Lung (tissue), 10 donors: ENCODE measurements at regions not wholly inside any gene's neighbourhood (a gene's known extent, or its start where the extent isn't known, plus 50 kb on each side); places are given as distances from the start of the nearest gene placed in this dataset. TPM values are rescaled to one million over a fixed set of nuclear protein-coding genes. Genes with fewer than 3 reads are reported as not detected.
"Not testable (repeated sequence)": the region's sequence is repeated elsewhere in the genome, so short reads cannot be mapped to it uniquely, and the experiment has no call there.

ENCODE experiments used
- ATAC-seq: fragments of 200-7000 bp; cut with Tn5 transposase; one replicate; pipeline ENCODE4 v1.9.1; 2020; ENCODE audit warnings: moderate number of reproducible peaks; ENCODE audit not compliant: insufficient read depth, low FRiP score
- DNase-seq, 3 donors: peaks; one replicate each; pipeline ENCODE4 v3.0.0-alpha.2; 2013 to 2017
- H3K27ac ChIP-seq, 2 donors: one replicate each; pipeline ENCODE4 v1.5.1; 2013; ENCODE audit warnings: mild to moderate bottlenecking in 2 of 2, moderate library complexity in 2 of 2, control low read depth in 1 of 2, inconsistent platforms in 1 of 2, low read depth in 1 of 2, low read length in 1 of 2
- H3K27me3 ChIP-seq, 3 donors: one replicate each; pipeline ENCODE4 v1.5.1; 2013; ENCODE audit warnings: low read length in 2 of 3; ENCODE audit not compliant: control insufficient read depth in 3 of 3, insufficient read depth in 3 of 3
- H3K36me3 ChIP-seq, 4 donors: one replicate each; pipeline ENCODE4 v1.5.1; 2013; ENCODE audit warnings: low read length in 4 of 4, mild to moderate bottlenecking in 1 of 4, moderate library complexity in 1 of 4; ENCODE audit not compliant: control insufficient read depth in 4 of 4, insufficient read depth in 4 of 4
- H3K4me1 ChIP-seq, 5 donors: one replicate each; pipeline ENCODE4 v1.5.1; 2013; ENCODE audit warnings: low read length in 5 of 5, mild to moderate bottlenecking in 2 of 5, moderate library complexity in 1 of 5; ENCODE audit not compliant: control insufficient read depth in 5 of 5, insufficient read depth in 5 of 5
- H3K4me3 ChIP-seq: one replicate; pipeline ENCODE4 v1.5.1; 2013; ENCODE audit warnings: mild to moderate bottlenecking, control low read depth, moderate library complexity
- H3K9ac ChIP-seq, 2 donors: one replicate each; pipeline ENCODE4 v1.5.1; 2013; ENCODE audit warnings: low read length in 2 of 2, control low read depth in 1 of 2; ENCODE audit not compliant: insufficient read depth in 1 of 2
- H3K9me3 ChIP-seq, 4 donors: one replicate each; pipeline ENCODE4 v1.5.1; 2013; ENCODE audit warnings: low read length in 3 of 4, mild to moderate bottlenecking in 1 of 4, moderate library complexity in 1 of 4; ENCODE audit not compliant: control insufficient read depth in 4 of 4, insufficient read depth in 3 of 4
- WGBS, 2 donors: extraction: QIAGEN DNeasy Blood & Tissue Kit; methylation state at CpG; one replicate each; pipeline ENCODE4 v1.1.7; 2013; 5-methylcytosine and 5-hydroxymethylcytosine counted together
- small RNA-seq: library from RNA; depleted of rRNA; stranded (forward); fragments of <200 nt; gene quantifications from one replicate; pipeline ENCODE3, GENCODE V24; 2014; ENCODE audit warnings: low replicate concordance
- donor health status: Bipolar disorder and iron deficiency.
- donor health status: healthy.
- donor health status: DM: yes; HTN: yes; CAD: no.

DNA sequence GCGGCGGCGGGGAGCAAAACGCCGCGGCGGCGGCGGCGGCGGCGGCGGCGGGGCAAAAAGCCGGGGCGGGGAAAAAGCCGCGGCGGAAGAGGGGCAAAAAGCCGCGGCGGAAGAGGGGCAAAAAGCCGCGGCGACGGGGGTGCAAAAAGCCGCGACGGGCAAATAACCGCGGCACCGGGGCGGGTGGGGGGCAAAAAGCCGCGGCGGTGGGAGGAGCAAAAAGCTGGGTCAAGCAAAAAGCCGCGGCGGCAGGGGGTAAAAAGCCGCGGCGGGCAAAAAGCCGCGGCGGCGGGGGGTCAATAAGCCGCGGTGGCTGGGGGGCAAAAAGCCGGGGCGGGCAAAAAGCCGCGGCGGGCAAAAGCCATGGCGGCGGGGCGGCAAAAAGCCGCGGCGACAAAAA lies 1633.2 kb downstream of the RPIA start:
- ATAC-seq, H3K27ac ChIP-seq, H3K36me3 ChIP-seq, H3K4me1 ChIP-seq, H3K4me3 ChIP-seq, H3K9me3 ChIP-seq, H3K27me3 ChIP-seq, H3K9ac ChIP-seq: not testable (repeated sequence)
- DNase-seq, result peak in 1 of 3 donors; percentile 0
- WGBS, 2 donors, result 1 to 10% methylated on average over 12 to 40 of the region's 59 CpGs

DNA sequence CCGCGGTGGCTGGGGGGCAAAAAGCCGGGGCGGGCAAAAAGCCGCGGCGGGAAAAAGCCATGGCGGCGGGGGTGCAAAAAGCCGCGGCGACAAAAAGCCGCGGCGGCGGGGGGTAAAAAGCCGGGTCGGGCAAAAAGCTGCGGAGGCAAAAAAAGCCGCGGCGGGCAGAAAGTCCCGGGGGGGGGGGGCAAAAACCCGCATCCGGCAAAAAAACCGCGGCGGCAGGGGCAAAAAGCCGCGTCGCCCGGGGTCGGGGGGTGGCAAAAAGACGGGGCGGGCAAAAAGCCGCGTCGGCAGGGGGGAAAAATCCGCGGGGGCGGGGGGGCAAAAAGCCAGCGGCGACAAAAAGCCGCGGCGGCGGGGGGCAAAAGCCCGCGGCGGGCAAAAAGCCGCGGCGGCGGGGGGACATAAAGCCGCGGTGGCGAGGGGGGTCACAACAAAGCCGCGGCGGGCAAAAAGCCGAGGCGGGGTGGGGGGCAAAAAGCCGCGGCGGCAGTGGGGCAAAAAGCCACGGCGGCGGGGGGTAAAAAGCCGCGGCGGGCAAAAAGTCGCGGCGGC lies 1634.4 kb downstream of the RPIA start:
- not testable (repeated sequence) for H3K9ac ChIP-seq, H3K36me3 ChIP-seq, H3K4me1 ChIP-seq, H3K27ac ChIP-seq, H3K9me3 ChIP-seq, ATAC-seq, H3K4me3 ChIP-seq, H3K27me3 ChIP-seq
- WGBS, 2 donors, result 4 to 18% methylated on average over 49 to 63 of the region's 74 CpGs
- DNase-seq, result peak in 1 of 3 donors; percentile 10

DNA sequence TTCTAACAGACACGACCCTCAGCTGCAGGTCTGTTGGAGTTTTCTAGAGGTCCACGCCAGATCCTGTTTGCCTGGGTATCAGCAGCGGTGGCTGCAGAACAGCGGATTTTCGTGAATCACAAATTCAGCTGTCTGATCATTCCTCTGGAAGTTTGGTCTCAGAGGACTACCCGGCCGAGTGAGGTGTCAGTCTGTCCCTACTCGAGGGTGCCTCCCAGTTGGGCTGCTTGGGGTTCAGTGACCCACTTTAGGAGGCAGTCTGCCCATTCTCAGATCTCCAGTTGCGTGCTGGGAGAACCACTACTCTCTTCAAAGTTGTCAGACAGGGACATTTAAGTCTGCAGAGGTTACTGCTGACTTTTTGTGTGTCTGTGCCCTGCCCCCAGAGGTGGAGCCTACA lies 1664.1 kb downstream of the RPIA start:
- ATAC-seq, result not testable (repeated sequence)

DNA sequence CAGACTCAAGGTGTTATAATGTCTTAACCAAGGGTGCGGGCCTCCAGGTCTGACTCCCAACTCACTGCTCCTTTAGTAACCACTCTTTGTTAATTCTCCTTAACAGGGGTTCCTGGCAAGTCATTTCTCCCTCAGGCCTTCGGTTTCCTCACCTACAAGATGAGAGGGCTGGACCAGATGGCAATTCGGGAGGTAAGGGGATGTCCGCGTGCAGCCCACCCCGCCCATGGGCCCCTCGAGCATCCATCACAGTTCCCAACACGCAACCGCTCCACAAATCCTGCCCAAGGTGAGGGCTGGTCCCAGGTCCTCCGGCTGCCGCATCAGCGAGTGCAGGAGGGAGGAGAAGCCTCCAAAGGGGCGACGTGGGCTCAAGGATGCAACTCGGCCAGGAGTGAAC lies 1667.9 kb downstream of the RPIA start:
- H3K4me3 ChIP-seq, result not testable (repeated sequence)
- WGBS, 2 donors, result 74 to 79% methylated on average over 9 to 11 of the region's 15 CpGs

More for the DNA sequence above, 1664.1 kb downstream of the RPIA start:
- H3K4me3 ChIP-seq, H3K27me3 ChIP-seq, DNase-seq, H3K9ac ChIP-seq, H3K36me3 ChIP-seq, H3K4me1 ChIP-seq, H3K9me3 ChIP-seq, H3K27ac ChIP-seq: not testable (repeated sequence)
- WGBS, 2 donors, result 75 to 77% methylated on average over 8 of the region's 9 CpGs

DNA sequence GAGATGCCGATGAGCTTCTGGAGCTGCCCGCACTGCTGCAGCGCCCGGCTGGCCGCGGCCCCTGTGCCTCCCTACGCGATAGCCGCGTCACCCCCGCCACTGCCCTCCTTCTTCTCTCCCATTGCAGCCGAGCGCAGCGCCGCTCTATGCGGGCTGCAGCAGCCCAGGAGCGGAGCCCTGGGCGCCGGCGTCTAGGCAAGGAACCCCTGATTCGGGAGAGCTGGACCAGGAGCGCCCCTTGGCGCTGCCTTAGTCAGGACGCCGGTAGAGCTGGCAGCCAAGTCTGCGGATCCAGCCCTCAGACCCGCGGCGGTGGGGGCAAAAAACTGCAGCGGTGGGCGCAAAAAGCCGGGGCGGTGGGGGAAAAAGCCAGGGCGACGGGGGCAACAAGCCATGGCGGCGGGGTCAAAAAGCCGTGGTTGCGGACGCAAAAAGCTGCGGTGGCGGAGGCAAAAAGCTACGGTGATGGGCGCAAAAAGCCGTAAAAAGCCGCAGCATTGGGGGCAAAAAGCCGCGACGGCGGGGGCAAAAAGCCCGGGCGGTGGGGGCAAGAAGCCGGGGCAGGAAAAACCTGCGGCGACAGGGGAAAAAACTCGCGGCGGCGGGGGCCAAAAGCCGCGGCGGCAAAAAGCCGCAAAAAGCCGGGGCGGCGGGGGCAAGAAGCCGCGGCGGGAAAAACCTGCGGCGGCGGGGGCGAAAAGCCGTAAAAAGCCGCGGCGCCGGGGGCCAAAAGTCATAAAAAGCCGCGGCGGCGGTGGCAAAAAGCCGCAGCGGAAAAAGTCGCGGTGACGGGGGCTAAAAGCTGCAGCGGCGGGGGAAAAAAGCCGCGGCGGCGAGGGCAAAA lies 1668.6 kb downstream of the RPIA start:
- H3K27me3 ChIP-seq, H3K27ac ChIP-seq, H3K9ac ChIP-seq, H3K9me3 ChIP-seq, H3K36me3 ChIP-seq, H3K4me1 ChIP-seq, ATAC-seq, H3K4me3 ChIP-seq: not testable (repeated sequence)
- 10 to 25% methylated on average over 61 to 67 of the region's 93 CpGs for WGBS, 2 donors
- peak in 1 of 3 donors; percentile 0 for DNase-seq

More for the DNA sequence above, 1667.9 kb downstream of the RPIA start:
- not testable (repeated sequence) for ATAC-seq, H3K27me3 ChIP-seq, H3K4me1 ChIP-seq, H3K36me3 ChIP-seq, H3K9ac ChIP-seq, H3K27ac ChIP-seq, H3K9me3 ChIP-seq, DNase-seq

- ATAC-seq, H3K4me3 ChIP-seq, H3K9me3 ChIP-seq, H3K27ac ChIP-seq, H3K27me3 ChIP-seq, H3K36me3 ChIP-seq, H3K9ac ChIP-seq, DNase-seq, H3K4me1 ChIP-seq: not testable (repeated sequence)
- 15 to 34% methylated on average over 21 to 30 of the region's 30 CpGs for WGBS, 2 donors
Observed at GRCh38 chr2:90360731-90361035, 1669.2 kb downstream of the RPIA start.

Small RNAs in the stretch of these regions (small RNA-seq; reads per million reads assigned to genes)
- gene AC233263.1, result not detected
- not detected for gene AC233263.2
- gene IGKV1D-35, result not detected
- not detected for gene IGKV2D-19
- not detected for gene IGKV2D-36
- not detected for gene IGKV2D-38
- gene IGKV3D-25, result not detected
